Heart right ventricle (tissue), 16 donors: ENCODE measurements at regions not wholly inside any gene's neighbourhood (a gene's known extent, or its start where the extent isn't known, plus 50 kb on each side); places are given as distances from the start of the nearest gene placed in this dataset.

Source experiments
- ATAC-seq, 8 donors: fragments of 200-7000 bp; cut with Tn5 transposase; one replicate each; pipeline ENCODE4 v1.9.1; 2020; ENCODE audit warnings: mild to moderate bottlenecking in 8 of 8, moderate library complexity in 8 of 8, moderate number of reproducible peaks in 1 of 8
- DNase-seq, 2 donors: peaks; one replicate each; pipeline ENCODE4 v3.0.0-alpha.2; 2020
- H3K27ac ChIP-seq, 10 donors: fragments of 200-600 bp; sonication (generic) in 2 of 10; one replicate each; pipeline versions ENCODE4 v1.5.0 to v1.8.0; 2020 to 2022; ENCODE audit warnings: mild to moderate bottlenecking in 3 of 10
- H3K27me3 ChIP-seq, 7 donors: fragments of 200-600 bp; one replicate each; pipeline ENCODE4 v1.8.0; 2021 to 2022; ENCODE audit warnings: mild to moderate bottlenecking in 2 of 7
- H3K36me3 ChIP-seq, 9 donors: fragments of 200-600 bp; sonication (generic) in 1 of 9; one replicate each; pipeline versions ENCODE4 v1.5.0 to v1.8.0; 2020 to 2022; ENCODE audit warnings: mild to moderate bottlenecking in 2 of 9
- H3K4me1 ChIP-seq, 9 donors: fragments of 200-600 bp; sonication (generic) in 1 of 9; one replicate each; pipeline versions ENCODE4 v1.5.0 to v1.8.0; 2020 to 2022; ENCODE audit warnings: mild to moderate bottlenecking in 4 of 9
- H3K4me3 ChIP-seq, 10 donors: fragments of 200-600 bp; sonication (generic) in 2 of 10; one replicate each; pipeline versions ENCODE4 v1.5.0 to v1.8.0; 2020 to 2022; ENCODE audit warnings: mild to moderate bottlenecking in 7 of 10, moderate library complexity in 2 of 10
- H3K9me3 ChIP-seq, 11 donors: fragments of 200-600 bp in 10 of 11; sonication (generic) in 2 of 11; one replicate each; pipeline versions ENCODE4 v1.5.0 to v1.8.0; 2013 to 2022; ENCODE audit warnings: mild to moderate bottlenecking in 2 of 11, control low read depth in 1 of 11, moderate library complexity in 1 of 11
- WGBS, 2 donors: extraction: QIAGEN DNeasy Blood & Tissue Kit; methylation state at CpG; one replicate each; pipeline ENCODE4 v1.1.7; 2013; ENCODE audit warnings: inconsistent platforms in 1 of 2; 5-methylcytosine and 5-hydroxymethylcytosine counted together
- intact Hi-C, 10 donors: fragments of 100-400 bp; cut with DNase I; formaldehyde crosslinking; loops; one replicate each; pipeline versions ENCODE4 v1.11.1 to v1.14.2; 2022
- TF ChIP-seq, protein P1 (sequence below), 9 donors: fragments of 200-600 bp; sonication (generic) in 2 of 9; IDR thresholded peaks; one replicate each; pipeline versions ENCODE4 v1.5.0 to v1.8.0; 2021 to 2022; ENCODE audit warnings: antibody characterized with exemption in 9 of 9, mild to moderate bottlenecking in 5 of 9, moderate library complexity in 1 of 9
- donor health status: Arrhythmogenic right ventricular cardiomyopathy.
- donor health status: ischemic (EF 13 %, LVEDD 7.1; RV severe dilation, severe dysfunction).
- donor health status: healthy with polysubstance abuse.
- donor health status: DM: no; HTN: yes; CAD: no.
- donor health status: DM: no; HTN: no; CAD: no.
- donor health status: ischemic (EF 25% LVEDD 6.9; RV normal size, moderate dysfunction).
- donor health status: ischemic (EF 25% LVEDD 5.7; RV mildly dilated, moderate dysfunction).
- donor health status: healthy.
- donor health status: DM: yes; HTN: yes; CAD: no.
- donor health status: Ischemic cardiomyopathy.
- donor health status: ischemic (EF 35%, LVEDD 5.7; RV mildly dilated, moderate dysfunction).
- donor health status: nonischemic (EF 11% LVEDD 7.7; RV severe dilation, severe dysfunction).
- donor health status: DM: yes; HTN: yes; CAD: no.
- donor health status: PGD.
- donor health status: ischemic (EF 29% LVEDD 5.4; RV normal size, mild dysfunction).
- donor health status: nonischemic (EF 23%, LVEDD 6.1; RV moderate dilation, normal function).

GRCh38 chr5:176151281-176151680 lies 86.9 kb upstream of the SIMC1 start:
- DNase-seq (no peak), ATAC-seq (no peak)
- Histone ChIP-seq H3K4me3 (no peak overlapping the region), H3K27ac (no peak overlapping the region), H3K36me3 (no peaks in the 10 kb centered on the region), H3K4me1 (no peaks in the 10 kb centered on the region), H3K27me3 (peaks cover 0 to 73% (median 33%) of the 10 kb centered on the region in 7 donors), H3K9me3 (no peaks in the 10 kb centered on the region)
- intact Hi-C loops: no loop called here
- 84% methylated on average over 9 of the region's 9 CpGs for WGBS, 2 donors
- TF ChIP-seq, protein P1, sequence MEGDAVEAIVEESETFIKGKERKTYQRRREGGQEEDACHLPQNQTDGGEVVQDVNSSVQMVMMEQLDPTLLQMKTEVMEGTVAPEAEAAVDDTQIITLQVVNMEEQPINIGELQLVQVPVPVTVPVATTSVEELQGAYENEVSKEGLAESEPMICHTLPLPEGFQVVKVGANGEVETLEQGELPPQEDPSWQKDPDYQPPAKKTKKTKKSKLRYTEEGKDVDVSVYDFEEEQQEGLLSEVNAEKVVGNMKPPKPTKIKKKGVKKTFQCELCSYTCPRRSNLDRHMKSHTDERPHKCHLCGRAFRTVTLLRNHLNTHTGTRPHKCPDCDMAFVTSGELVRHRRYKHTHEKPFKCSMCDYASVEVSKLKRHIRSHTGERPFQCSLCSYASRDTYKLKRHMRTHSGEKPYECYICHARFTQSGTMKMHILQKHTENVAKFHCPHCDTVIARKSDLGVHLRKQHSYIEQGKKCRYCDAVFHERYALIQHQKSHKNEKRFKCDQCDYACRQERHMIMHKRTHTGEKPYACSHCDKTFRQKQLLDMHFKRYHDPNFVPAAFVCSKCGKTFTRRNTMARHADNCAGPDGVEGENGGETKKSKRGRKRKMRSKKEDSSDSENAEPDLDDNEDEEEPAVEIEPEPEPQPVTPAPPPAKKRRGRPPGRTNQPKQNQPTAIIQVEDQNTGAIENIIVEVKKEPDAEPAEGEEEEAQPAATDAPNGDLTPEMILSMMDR (IDR thresholded peaks at IDR 0.05): no peak

GRCh38 chr5:176152191-176152929 lies 85.9 kb upstream of the SIMC1 start:
- no peak for ATAC-seq
- Histone ChIP-seq H3K9me3 (no peaks in the 10 kb centered on the region), H3K36me3 (no peaks in the 10 kb centered on the region), H3K27me3 (peaks cover 0 to 63% (median 24%) of the 10 kb centered on the region in 7 donors), H3K4me3 (no peak overlapping the region), H3K27ac (no peak overlapping the region), H3K4me1 (no peaks in the 10 kb centered on the region)
- 36 to 52% methylated on average over 13 of the region's 13 CpGs for WGBS, 2 donors
- intact Hi-C loops: no loop called here
- no peak for DNase-seq
- TF ChIP-seq, protein P1 (IDR thresholded peaks at IDR 0.05): no peak

- DNase-seq (no peak), ATAC-seq (no peak)
- no peak overlapping the region for H3K4me3 ChIP-seq
- peaks cover 0 to 62% (median 20%) of the 10 kb centered on the region in 7 donors for H3K27me3 ChIP-seq
- no peaks in the 10 kb centered on the region for H3K36me3 ChIP-seq
- TF ChIP-seq, protein P1 (IDR thresholded peaks at IDR 0.05): no peak
- 81 to 87% methylated on average over 3 of the region's 3 CpGs for WGBS, 2 donors
- H3K4me1 ChIP-seq: no peaks in the 10 kb centered on the region
- H3K9me3 ChIP-seq: no peaks in the 10 kb centered on the region
- intact Hi-C loops: no loop called here
- no peak overlapping the region for H3K27ac ChIP-seq
Measured at GRCh38 chr5:176152930-176153311, 85.3 kb upstream of the SIMC1 start.

DNA sequence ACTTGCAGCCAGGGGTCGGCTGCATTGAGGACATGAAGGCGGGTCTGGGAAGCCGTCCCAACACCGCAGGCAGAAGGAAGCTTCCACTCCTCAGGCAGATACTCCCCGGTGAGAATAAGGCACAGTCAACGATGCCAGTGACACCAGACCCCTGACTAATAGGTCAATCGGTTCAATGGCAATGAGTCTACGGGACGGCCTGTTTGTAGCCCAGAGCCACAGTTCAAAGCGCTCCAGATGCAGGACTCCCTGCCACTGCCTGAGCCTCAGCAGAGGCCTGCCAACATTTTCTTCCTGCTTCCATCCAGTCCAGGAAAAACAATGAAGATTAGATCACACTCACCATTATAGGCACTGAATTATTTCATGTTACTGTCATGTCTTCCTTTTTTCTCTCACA lies 84.5 kb upstream of the SIMC1 start:
- 38 to 42% methylated on average over 10 of the region's 10 CpGs for WGBS, 2 donors
- Histone ChIP-seq H3K4me1 (no peaks in the 10 kb centered on the region), H3K4me3 (no peak overlapping the region), H3K9me3 (no peaks in the 10 kb centered on the region), H3K36me3 (no peaks in the 10 kb centered on the region), H3K27me3 (peaks cover 0 to 56% (median 20%) of the 10 kb centered on the region in 7 donors), H3K27ac (no peak overlapping the region)
- intact Hi-C loops: no loop called here
- TF ChIP-seq, protein P1 (IDR thresholded peaks at IDR 0.05): no peak
- ATAC-seq: no peak
- DNase-seq: no peak
